HG02610 (cell line): ENCODE measurements at regions not wholly inside any gene's neighbourhood (a gene's known extent, or its start where the extent isn't known, plus 50 kb on each side); places are given as distances from the start of the nearest gene placed in this dataset.
A peak's percentile ranks its signal among the peaks of the same experiment; 100 is the strongest.

Source experiments
- ATAC-seq: cut with Tn5 transposase; IDR thresholded peaks from one replicate; pipeline ENCODE4 v1.9.1; 2021; ENCODE audit warnings: mild to moderate bottlenecking, moderate library complexity; ENCODE audit not compliant: unreplicated experiment

DNA sequence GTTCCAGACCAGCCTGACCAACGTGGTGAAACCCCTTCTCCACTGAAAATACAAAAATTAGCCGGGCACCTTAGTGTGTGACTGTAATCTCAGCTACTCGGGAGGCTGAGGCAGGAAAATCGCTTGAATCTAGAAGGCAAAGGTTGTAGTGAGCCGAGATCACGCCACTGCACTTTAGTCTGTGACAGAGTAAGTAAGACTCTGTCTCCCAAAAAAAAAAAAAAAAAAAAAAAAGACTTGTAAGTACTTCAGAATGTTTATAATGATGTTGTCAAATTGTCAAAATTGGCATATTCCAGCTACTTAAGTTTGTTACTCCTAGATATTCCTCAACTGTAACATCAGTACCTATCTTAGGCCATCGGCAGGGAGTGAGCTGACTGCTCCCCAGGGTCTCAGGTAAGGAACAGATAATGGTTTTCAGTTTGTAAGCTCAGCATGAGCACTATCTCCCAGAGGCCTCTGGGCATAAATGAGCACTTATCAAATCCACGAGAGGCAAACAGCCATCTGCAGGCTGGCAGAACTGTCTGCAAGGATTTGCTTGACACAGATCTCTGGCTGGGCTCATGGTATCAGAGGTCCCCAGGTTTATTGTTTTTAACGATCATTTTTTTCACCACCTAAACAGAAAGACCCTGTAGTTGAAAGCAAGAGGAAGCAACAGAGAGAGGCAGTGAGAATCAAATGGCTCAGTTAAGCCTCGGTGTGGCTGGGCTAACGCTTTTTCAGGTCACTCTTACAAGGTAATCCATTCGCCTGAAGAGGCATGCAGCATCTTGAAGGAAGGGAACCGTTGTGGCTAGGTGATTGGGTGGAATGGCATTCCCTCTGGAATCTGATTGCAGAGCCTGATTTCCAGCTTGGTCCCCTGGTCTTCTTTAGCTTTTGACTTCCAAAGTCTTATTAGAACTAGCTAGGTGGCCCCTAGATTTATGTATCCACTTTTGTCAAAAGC is 115.9 kb downstream of the LY86 start:
- ATAC-seq = no peak

GRCh38 chr6:6705061-6705425 is 116.5 kb downstream of the LY86 start:
- ATAC-seq = no peak

GRCh38 chr6:6705915-6706675 is 117.6 kb downstream of the LY86 start:
- ATAC-seq = no peak

GRCh38 chr6:6707143-6707542 is 118.6 kb downstream of the LY86 start:
- no peak for ATAC-seq

DNA sequence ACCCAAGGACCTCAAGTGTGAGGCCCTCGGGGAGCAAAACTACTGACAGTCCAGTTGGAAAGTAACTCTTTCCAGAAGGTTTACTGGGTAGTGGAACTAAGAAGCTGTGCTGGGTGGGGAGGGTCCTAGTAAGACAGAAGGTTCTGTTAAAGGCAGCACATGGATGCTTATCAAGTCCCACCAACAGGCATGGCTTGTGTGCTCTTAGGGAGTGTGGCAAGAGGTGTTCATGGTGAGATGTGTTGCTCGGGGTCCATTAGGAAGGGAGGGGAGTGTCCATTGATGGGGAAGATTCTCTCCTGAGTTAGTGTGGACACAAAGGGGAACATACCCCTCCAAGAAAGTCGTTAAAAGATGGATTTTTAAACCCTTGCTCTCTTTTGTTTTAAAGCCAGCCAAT is 120.6 kb downstream of the LY86 start:
- ATAC-seq = no peak

GRCh38 chr6:6711031-6711785 is 122.7 kb downstream of the LY86 start:
- no peak for ATAC-seq

DNA sequence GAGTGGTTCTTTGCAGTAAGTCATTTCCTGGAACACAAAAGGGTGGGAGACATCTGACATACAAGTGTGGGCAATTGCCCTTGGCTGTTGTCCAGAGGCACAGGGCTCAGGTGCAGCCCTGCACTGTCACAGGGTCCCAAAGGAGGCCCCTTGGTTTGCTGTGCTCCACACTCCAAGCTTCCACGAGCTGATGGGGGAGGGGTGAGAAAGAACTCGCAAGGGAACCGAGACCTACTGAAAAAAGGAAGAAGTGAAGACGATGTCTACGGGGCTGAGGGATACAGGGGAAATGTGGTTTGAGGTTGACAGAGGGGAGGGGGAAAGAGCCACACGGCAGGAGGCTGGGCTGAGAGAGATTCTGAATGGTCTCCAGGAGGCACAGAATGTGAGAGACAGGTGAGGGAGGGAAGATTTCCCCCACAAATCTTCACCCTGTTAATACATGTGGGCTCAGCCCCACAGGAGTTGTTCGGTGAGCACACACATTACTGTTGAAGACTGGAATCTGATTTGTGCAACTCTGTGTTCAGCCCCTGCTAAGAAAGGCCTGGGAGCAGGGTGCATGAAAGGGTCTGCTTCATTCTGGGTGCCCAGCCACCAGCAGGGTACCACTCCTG is 123.4 kb downstream of the LY86 start:
- ATAC-seq = peak; percentile 47

- no peak for ATAC-seq
Measured at GRCh38 chr6:6712449-6713403, 124.2 kb downstream of the LY86 start.

DNA sequence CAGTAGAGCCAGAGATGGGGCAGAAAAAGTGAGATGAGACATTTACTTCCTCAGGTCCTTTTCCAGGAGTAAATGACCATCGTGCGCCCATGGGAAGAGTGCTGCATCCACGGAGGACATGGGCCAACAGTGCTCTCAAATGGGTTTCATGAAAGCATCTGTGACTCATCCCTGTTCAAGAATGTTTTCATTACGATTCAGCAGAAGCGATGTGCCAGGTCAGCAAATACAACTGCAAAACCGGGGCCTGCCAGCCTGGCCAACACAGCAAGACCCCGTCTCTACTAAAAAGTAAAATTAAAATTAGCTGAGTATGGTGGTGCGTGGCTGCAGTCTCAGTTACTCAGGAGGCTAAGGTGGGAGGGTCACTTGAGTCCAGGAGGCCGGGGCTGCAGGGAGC is 125.1 kb downstream of the LY86 start:
- no peak for ATAC-seq

- no peak for ATAC-seq
Measured at GRCh38 chr6:6714118-6714897, 125.8 kb downstream of the LY86 start.

- ATAC-seq = no peak
Measured at GRCh38 chr6:6714953-6715352, 126.4 kb downstream of the LY86 start.

DNA sequence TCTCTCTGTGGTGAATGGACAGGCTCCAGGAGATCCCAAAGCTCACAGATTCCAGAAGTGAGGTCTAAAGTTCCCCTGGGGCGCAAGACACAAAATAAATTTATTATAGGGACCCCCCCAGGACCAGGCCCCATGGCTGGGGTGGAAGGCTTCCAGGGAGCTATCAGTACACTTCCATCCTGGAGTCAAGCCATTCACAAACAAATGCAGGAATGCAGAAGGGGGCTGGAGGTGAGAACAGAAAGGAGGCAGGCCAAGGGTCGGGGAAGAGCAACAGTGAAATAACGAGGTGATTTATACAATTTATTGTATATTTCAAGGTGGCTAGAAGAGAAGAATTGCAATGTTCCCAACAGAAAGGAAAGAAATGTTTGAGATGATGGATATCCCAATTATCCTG is 126.9 kb downstream of the LY86 start:
- ATAC-seq = no peak

DNA sequence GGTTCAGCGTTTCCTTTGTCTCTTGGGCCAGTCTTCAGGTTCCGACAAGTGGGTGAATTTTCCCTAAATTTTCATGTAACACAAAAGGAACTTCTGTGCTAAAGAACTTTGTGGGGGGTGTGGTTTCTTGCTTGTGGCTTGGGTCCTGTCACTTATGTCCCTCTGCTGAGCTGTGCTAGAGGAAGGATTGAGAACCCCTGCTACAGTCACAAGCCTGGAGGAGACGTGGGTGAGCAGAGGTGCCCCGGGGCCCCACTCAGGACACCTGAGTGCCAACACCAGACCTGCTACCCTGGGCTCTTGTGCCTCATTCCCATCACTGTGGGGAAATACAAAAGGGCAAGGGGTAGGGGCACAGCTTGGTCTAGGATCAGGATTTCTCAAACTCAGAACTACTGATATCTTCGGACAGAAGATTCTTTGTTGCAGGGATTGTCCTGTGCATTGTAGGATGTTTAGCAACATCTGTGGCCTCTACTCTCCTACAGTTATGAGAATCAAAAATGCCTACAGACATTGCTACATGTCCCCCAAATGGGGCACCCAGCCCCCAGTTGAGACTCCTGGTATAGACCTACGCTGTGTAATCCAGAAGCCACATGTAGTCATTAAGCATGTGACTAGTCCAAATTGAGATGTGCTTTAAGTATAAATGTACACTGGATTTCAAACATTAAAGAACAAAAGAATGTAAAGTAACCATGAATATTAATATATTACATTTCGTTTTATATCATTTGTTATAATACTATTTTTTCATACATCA is 128.7 kb downstream of the LY86 start:
- no peak for ATAC-seq

DNA sequence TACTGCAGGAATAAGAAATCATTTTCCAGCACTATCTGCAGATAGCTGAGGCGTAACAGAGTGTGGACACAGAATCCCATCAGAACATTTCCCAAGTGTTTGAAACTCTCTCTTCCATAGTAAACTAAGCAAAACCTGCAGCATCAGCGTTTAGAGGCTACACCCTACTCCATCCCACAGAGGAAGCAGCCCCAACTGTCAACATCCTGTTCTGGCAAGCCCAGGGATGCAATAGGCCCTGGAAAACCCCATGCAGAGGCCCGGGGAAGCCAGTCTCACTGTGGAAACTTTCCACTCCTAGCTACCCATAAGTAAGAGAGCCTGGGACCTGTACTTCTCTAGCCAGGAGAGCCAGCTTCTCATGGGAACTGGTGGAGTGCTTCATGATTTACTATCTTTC is 129.4 kb downstream of the LY86 start:
- ATAC-seq = no peak

DNA sequence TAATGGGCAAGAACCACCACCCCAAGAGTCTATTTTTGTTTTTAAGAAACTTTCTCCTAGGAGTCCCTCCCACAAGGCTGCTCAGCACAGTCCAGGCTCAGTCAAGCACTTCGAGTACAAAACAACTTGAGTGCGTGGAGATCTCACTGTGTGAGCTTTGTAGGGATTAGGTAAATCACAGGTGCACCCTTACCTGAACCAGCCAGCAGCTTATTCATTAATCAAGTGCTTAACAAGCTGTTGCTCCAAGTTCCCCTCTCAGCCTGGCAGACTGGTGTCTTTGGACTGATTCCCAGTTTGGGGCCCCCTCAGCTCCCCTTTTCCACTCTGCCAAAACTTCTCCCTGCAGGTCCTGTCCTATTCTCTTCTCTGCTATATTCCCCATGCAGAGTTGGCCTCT is 133.1 kb downstream of the LY86 start:
- ATAC-seq = no peak

GRCh38 chr6:6722195-6722594 is 133.7 kb downstream of the LY86 start:
- no peak for ATAC-seq

DNA sequence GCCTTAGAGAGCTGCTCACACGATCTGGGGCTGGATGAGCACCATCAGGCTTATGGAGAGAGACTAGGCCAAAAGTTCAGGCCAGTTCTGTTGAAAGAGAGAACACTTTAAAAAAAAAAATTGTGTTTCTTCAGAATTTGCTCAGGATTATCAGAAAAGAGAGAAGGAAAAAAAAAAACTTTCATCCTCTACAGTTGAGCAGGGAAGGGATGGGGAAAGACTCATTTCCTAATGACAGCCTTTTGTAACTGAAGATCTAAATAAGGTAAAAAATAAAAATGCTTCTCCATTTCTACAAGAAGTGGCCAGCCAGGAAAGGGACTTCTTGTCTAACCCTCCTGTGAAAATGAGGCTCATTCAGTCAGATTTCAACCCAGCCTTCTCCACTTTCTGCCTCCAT is 134.8 kb downstream of the LY86 start:
- ATAC-seq = no peak

GRCh38 chr6:6723921-6724538 is 135.5 kb downstream of the LY86 start:
- ATAC-seq = no peak
